Liver (tissue), 8 donors: ENCODE measurements at regions not wholly inside any gene's neighbourhood (a gene's known extent, or its start where the extent isn't known, plus 50 kb on each side); places are given as distances from the start of the nearest gene placed in this dataset.

Experiments used
- DNase-seq: peaks from one replicate; pipeline ENCODE4 v3.0.0-alpha.2; 2017; ENCODE audit warnings: low spot score
- H3K27ac ChIP-seq, 2 donors: one replicate each; pipeline ENCODE4 v1.7.0; 2013; ENCODE audit warnings: inconsistent platforms in 2 of 2, low read length in 2 of 2, control low read depth in 1 of 2, low read depth in 1 of 2, mild to moderate bottlenecking in 1 of 2
- H3K27me3 ChIP-seq, 4 donors: one replicate each; pipeline versions ENCODE4 v1.6.1 to v1.7.0; 2013; ENCODE audit warnings: low read length in 3 of 4, inconsistent platforms in 1 of 4, mild to moderate bottlenecking in 1 of 4, moderate library complexity in 1 of 4; ENCODE audit not compliant: control insufficient read depth in 4 of 4, insufficient read depth in 4 of 4
- H3K36me3 ChIP-seq, 4 donors: one replicate each; pipeline versions ENCODE4 v1.6.1 to v1.7.0; 2013; ENCODE audit warnings: low read length in 3 of 4, mild to moderate bottlenecking in 3 of 4, low read depth in 1 of 4, moderate library complexity in 1 of 4; ENCODE audit not compliant: control insufficient read depth in 4 of 4, insufficient read depth in 3 of 4
- H3K4me1 ChIP-seq, 4 donors: one replicate each; pipeline versions ENCODE4 v1.6.1 to v1.7.0; 2013; ENCODE audit warnings: low read length in 3 of 4, mild to moderate bottlenecking in 3 of 4, moderate library complexity in 1 of 4; ENCODE audit not compliant: control insufficient read depth in 4 of 4, insufficient read depth in 4 of 4
- H3K4me3 ChIP-seq, 3 donors: one replicate each; pipeline versions ENCODE4 v1.6.1 to v1.7.0; 2013; ENCODE audit warnings: low read length in 3 of 3, control low read depth in 1 of 3, low read depth in 1 of 3, mild to moderate bottlenecking in 1 of 3
- H3K9ac ChIP-seq, 2 donors: one replicate each; pipeline ENCODE4 v1.7.0; 2013; ENCODE audit warnings: low read length in 2 of 2, mild to moderate bottlenecking in 2 of 2, moderate library complexity in 2 of 2, control low read depth in 1 of 2, low read depth in 1 of 2
- H3K9me3 ChIP-seq, 4 donors: one replicate each; pipeline versions ENCODE4 v1.6.1 to v1.7.0; 2013; ENCODE audit warnings: low read length in 3 of 4; ENCODE audit not compliant: control insufficient read depth in 4 of 4
- ATF3 ChIP-seq: IDR thresholded peaks from 2 replicates; pipeline ENCODE4 v1.6.1; 2016; ENCODE audit warnings: antibody characterized with exemption
- CTCF ChIP-seq: fragments of 150-350 bp; IDR thresholded peaks from 2 replicates; pipeline ENCODE4 v1.5.1; 2017; ENCODE audit warnings: improper control_type of control experiment, low read depth, low read length; ENCODE audit not compliant: missing input control
- EGR1 ChIP-seq, 2 donors: IDR thresholded peaks; 2 replicates each; pipeline ENCODE4 v1.6.1; 2016 to 2018; ENCODE audit warnings: antibody characterized with exemption in 2 of 2, low read depth in 2 of 2
- FOXA1 ChIP-seq: IDR thresholded peaks from 2 replicates; pipeline ENCODE4 v1.6.1; 2016; ENCODE audit warnings: antibody characterized with exemption
- FOXA2 ChIP-seq: IDR thresholded peaks from 2 replicates; pipeline ENCODE4 v1.6.1; 2016; ENCODE audit warnings: antibody characterized with exemption
- GABPA ChIP-seq, 2 donors: IDR thresholded peaks in 1 of 2; conservative IDR thresholded peaks in 1 of 2; 2 replicates each; pipeline ENCODE4 v1.6.1; 2016; ENCODE audit warnings: antibody characterized with exemption in 2 of 2, mild to moderate bottlenecking in 1 of 2, moderate library complexity in 1 of 2
- HNF4A ChIP-seq, 2 donors: conservative IDR thresholded peaks; 2 replicates each; pipeline ENCODE4 v1.6.1; 2016; ENCODE audit warnings: antibody characterized with exemption in 2 of 2, mild to moderate bottlenecking in 2 of 2
- HNF4G ChIP-seq: IDR thresholded peaks from 2 replicates; pipeline ENCODE4 v1.6.1; 2016; ENCODE audit warnings: antibody characterized with exemption
- JUND ChIP-seq, 2 donors: IDR thresholded peaks; 2 replicates each; pipeline ENCODE4 v1.6.1; 2016; ENCODE audit warnings: antibody characterized with exemption in 2 of 2
- MAX ChIP-seq: IDR thresholded peaks from 2 replicates; pipeline ENCODE4 v1.6.1; 2016; ENCODE audit warnings: antibody characterized with exemption
- NR2F2 ChIP-seq: IDR thresholded peaks from 2 replicates; pipeline ENCODE4 v1.6.1; 2016; ENCODE audit warnings: antibody characterized with exemption
- RAD21 ChIP-seq, 2 donors: IDR thresholded peaks; 2 replicates each; pipeline ENCODE4 v1.6.1; 2016; ENCODE audit warnings: antibody characterized with exemption in 2 of 2, mild to moderate bottlenecking in 2 of 2
- REST ChIP-seq: IDR thresholded peaks from 2 replicates; pipeline ENCODE4 v1.6.1; 2016; ENCODE audit warnings: antibody characterized with exemption, mild to moderate bottlenecking
- RXRA ChIP-seq, 2 donors: IDR thresholded peaks; 2 replicates each; pipeline ENCODE4 v1.6.1; 2017 to 2018; ENCODE audit warnings: antibody characterized with exemption in 2 of 2, mild to moderate bottlenecking in 1 of 2
- SP1 ChIP-seq: IDR thresholded peaks from 2 replicates; pipeline ENCODE4 v1.6.1; 2018; ENCODE audit warnings: antibody characterized with exemption, mild to moderate bottlenecking
- TAF1 ChIP-seq: conservative IDR thresholded peaks from 2 replicates; pipeline ENCODE4 v1.6.1; 2016; ENCODE audit warnings: antibody characterized with exemption, mild to moderate bottlenecking
- YY1 ChIP-seq: IDR thresholded peaks from 2 replicates; pipeline ENCODE4 v1.6.1; 2016; ENCODE audit warnings: antibody characterized with exemption, mild to moderate bottlenecking
- ZBTB33 ChIP-seq: IDR thresholded peaks from 2 replicates; pipeline ENCODE4 v1.6.1; 2016; ENCODE audit warnings: antibody characterized with exemption
- WGBS: extraction: QIAGEN DNeasy Blood & Tissue Kit; methylation state at CpG from one replicate; pipeline ENCODE4 v1.1.7; 2013; 5-methylcytosine and 5-hydroxymethylcytosine counted together
- donor health status: healthy.
- donor health status: healthy.
- donor health status: healthy.
- donor health status: healthy.
- donor health status: healthy.

- Histone ChIP-seq H3K36me3 (no peaks in the 10 kb centered on the region), H3K4me1 (peaks cover 5 to 31% (median 11%) of the 10 kb centered on the region in 4 donors), H3K9ac (no peak overlapping the region), H3K27ac (no peak overlapping the region), H3K27me3 (no peaks in the 10 kb centered on the region), H3K9me3 (no peaks in the 10 kb centered on the region), H3K4me3 (no peak overlapping the region)
- no peak for DNase-seq
- TF ChIP-seq RXRA (IDR thresholded peaks at IDR 0.05) (no peak), YY1 (no peak), FOXA1 (no peak), MAX (no peak), RAD21 (IDR thresholded peaks at IDR 0.05) (no peak), SP1 (no peak), ZBTB33 (no peak), GABPA (IDR thresholded peaks at IDR 0.05 in 1 of 2, conservative IDR thresholded peaks at IDR 0.05 in 1 of 2) (no peak), EGR1 (IDR thresholded peaks at IDR 0.05; ENCODE audit: low read depth in 2 of 2) (no peak), JUND (IDR thresholded peaks at IDR 0.05) (no peak), FOXA2 (no peak), CTCF (no peak), HNF4A (conservative IDR thresholded peaks at IDR 0.05) (no peak), REST (no peak), TAF1 (no peak), ATF3 (no peak), HNF4G (no peak), NR2F2 (no peak)
- WGBS = 84% methylated on average over 5 of the region's 5 CpGs
These were observed 184.0 kb downstream of the IRS2 start for GRCh38 chr13:109602356-109602755.
